ENCODE measurements at regions not wholly inside any gene's neighbourhood (a gene's known extent, or its start where the extent isn't known, plus 50 kb on each side); places are given as distances from the start of the nearest gene placed in this dataset.
"Not testable (repeated sequence)": the region's sequence is repeated elsewhere in the genome, so short reads cannot be mapped to it uniquely, and the experiment has no call there.

DNA sequence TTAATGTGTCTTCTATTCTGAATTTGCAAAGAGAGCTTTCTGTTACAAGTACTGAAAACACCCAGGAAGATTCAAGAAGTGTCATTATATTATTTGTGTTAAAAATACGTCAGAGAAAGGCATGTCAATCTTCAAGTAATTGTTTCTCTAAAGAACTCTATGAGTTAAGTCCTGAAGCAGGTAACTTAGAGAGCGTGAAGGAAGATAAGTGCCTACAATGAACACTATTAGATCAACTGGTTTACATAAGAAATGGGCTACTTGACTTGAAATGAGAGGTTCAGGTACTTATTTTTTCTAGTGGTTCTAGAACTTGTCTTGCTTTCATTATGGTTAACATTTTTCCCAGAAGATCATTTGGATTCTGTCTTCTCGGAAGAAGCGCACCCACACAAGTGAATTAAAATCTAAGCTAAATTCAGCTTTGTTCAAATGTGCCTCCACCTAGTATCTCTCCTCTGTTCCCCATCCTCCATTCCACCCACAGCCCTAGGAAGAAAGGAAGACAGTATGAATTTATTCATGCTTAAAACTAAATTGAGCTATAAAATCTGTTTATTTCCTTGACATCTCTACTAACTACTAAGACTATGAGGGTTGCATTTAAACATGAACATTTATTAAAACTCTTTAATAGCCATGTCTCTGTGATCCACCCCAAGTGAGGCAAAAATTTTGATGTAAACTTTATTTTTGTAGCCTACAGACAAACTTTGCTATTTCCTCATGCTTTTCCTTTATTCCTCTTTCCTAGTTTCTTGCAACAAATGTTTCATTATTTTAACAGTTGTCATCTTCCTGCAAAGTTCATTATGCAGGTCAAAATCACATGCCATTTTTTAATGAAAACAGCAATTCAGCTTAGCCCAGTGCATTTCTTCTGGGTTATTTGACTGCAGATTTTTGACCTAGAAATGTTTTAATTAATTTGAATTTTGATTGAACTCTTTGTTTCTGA lies 206.8 kb downstream of the KCNJ2 start:
- no peak for DNase-seq

DNA sequence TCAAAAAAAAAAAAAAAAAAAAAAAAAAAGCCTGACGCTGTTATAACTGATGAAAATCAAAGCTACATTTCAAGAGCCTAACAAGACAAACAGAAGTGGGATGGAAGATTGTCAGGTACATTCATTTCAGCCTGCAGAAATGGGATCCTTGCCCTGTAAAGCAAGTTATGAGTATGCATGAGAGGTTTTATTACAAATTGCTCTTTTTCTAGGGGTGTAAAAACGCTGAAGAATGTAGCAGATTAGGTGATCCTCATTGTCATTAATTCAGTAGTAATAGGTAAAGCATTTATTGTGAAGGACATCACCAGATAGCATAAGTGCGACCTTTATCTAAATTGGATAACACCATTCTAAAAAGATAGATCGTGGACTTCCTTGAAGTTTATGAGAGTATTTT lies 208.3 kb downstream of the KCNJ2 start:
- no peak for DNase-seq

DNA sequence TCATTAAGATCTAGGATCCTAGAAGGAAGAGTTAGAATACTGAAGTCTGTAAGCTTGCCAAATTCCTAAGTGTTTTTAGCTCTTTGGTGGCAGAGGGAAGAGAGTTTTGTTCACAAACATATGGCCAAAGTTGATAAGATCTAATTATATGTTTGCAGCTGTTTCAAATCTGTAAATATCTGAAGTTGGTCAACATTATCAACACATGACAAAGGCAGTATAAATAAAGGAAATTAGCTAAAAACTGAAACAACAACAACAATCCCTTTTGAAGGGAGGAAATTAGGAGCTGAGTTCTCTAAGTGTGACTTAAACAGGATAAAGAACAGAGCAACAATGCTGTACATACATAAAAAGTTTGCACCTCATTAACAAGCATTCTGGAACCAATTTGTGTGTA lies 208.7 kb downstream of the KCNJ2 start:
- DNase-seq = no peak

DNA sequence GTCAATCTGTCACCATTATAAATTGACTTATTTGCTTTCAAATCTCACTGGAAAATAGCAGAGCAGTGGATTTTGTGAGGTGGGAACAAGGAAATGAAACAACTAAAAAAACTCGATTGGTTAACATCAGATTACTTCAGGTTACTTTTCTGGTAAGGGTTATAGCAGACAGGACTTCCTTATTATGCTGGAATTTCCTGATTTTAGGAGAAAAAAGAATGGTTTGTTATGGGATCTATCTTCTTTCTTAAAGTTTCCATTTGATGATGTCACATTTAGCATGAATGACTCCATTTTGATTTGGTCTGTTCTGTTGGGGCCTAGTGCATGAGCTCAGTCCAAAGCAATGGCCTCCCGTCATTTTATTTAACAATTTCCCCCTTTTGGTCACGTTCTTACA lies 210.6 kb downstream of the KCNJ2 start:
- DNase-seq = no peak

- not testable (repeated sequence) for DNase-seq
These were observed 212.6 kb downstream of the KCNJ2 start for GRCh38 chr17:70381916-70382315.

DNA sequence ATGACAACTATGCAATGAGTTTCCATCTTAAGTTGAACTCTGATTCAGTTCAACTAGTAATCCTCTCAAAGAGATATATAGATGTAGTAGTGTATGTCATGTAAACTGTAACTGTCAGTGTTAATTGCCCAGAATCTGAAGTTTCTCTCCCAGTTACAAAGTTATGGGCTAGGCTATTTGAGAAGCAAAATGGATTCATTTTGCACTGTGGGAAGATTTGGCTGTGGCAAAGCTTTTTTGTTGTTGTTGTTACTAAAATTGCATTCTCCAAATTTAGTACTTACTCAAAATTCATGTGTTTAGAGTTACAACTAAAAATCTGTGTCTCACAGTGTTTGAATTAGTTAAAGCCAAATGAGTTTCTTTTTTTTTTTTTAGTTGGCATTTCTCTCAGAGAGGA lies 219.0 kb downstream of the KCNJ2 start:
- no peak for DNase-seq

GRCh38 chr17:70389232-70389757 lies 220.0 kb downstream of the KCNJ2 start:
- not testable (repeated sequence) for DNase-seq

GRCh38 chr17:70390049-70390448 lies 220.7 kb downstream of the KCNJ2 start:
- no peak for DNase-seq

DNA sequence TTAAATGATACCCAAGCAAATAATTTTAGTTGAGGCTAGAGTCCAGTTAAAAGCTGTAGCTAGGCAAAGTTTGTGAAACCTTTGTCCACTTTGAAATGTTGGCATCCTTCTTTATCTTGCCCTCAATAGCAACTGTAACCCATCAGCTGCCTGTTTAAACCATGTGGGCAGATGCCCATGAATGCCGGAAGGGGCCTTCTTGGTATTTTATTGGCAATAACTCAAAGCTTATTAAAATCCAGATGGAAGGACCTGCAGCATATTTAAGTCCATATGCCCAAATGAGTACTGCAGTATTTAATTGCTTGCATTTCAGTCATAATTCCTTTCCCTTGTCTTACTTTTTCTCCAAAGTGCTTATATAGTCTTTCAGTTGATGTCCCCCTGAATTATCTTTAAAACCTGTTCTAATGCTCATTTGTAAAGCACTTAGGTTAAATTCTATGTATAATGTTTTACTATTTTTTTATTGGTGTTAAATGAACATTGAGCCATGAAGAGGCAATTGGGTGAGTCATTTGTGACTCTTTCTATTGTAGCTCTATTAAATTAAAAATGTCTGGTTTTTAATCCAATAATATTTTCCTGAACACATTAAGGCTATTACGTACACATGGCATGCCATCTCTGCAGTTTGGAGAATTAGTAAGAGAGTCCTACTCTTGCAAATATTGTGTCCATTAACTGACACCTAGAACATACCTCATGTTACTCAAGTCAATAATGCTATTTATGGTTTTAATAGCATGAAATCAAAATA lies 225.3 kb downstream of the KCNJ2 start:
- DNase-seq = no peak

- no peak for DNase-seq
These were observed 236.3 kb downstream of the KCNJ2 start for GRCh38 chr17:70405492-70406220.

DNA sequence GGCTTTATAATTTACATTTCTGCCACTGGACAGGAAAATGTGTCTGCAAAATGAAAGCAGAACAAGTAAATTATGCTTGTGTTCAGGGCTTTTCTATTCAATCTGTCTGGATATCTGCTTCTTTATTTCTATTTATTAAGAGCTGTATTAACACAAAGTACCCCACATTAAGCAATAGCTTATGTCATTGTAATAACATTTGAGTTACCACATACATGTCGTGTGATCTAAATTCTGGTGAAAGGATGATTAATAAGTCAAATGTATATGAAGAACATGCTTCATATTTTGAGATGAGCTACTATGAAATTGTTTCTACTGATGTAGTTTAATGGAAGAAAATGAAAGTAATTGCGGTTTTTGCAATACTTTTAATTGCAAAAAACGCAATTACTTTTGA lies 238.2 kb downstream of the KCNJ2 start:
- DNase-seq = no peak

DNA sequence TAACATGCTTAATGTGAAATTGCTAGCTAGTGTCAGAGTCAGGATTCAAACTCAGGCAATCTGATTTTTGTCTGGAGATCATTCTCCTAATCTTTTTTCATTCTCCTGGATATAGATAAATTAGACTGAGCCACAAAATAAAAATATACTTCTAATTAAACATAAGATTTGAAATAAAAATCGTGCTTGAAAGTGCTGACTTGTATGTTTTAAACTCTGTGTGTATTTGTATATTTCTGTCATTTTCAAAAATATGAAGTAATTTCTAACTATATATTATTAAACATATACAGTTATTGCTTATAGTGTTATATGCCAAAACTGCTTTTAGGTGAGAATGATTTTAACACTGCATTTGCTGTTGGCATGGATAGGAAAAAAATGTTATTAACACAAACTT lies 239.4 kb downstream of the KCNJ2 start:
- no peak for DNase-seq

- no peak for DNase-seq
These were observed 245.0 kb downstream of the KCNJ2 start for GRCh38 chr17:70414300-70414699.

DNA sequence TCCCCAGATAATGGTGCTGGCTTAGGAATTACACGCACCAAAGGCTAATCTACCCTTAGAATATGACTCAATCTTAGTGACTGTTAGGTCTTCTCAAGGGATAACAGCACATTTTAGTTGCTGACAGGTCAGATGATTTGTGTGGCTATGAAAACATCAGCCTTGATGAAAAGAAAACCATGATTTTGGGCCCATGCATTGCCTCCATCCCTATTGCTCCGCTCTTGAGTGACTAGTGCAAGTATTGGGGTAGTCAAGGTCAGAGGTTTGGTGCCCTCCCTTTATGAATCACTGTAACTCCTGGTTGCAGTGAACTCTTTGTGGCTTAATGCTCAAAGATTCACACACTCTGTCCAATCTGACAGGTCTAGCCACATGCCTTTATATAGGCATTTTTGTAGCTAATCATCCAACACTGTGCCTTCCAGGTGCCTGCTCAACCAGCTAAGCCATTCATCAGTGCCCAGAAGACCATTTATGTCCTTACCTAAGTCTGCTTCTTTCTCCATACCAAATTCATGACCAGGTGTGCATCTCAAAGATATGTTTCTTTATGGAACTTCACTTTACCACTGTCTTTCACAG lies 251.6 kb downstream of the KCNJ2 start:
- DNase-seq = no peak

DNA sequence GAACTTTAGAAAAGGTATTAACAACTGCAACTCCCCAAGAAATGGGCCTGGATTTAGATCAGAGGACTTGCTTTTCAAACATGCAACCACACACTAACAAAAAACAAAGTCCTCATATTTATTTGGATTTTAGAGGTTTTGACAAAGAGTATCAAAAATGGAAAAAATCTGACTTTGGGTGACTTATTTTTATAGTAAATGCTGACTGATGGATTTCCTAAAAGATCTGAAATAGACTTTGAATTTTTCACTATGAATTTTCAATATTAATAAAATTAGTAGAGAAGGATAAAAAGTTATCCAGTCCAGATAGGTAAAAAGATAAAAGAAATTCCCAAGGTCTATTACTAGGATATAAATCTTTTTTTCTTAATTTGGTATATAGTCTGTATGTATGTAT lies 253.5 kb downstream of the KCNJ2 start:
- DNase-seq = no peak

- DNase-seq = no peak
These were observed 254.2 kb downstream of the KCNJ2 start for GRCh38 chr17:70423562-70423961.

DNA sequence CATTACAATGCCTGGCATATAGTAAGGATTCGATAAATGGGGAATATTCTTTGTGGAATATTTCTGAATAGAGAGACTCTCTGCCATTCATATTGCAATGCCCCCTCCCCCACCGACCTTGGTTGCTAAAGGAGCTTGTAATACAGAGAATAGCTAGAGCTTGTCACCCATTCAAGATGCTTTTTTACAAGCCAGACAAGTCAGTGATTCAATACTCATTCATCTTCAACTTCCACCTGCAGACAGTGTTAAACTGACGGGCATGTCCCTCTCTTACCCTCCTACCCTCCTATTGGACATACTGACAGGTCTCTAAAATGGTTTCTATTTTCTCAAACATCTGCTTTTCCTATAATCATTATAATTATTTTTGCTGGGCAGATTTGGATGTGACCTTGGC lies 257.4 kb downstream of the KCNJ2 start:
- DNase-seq = no peak

DNA sequence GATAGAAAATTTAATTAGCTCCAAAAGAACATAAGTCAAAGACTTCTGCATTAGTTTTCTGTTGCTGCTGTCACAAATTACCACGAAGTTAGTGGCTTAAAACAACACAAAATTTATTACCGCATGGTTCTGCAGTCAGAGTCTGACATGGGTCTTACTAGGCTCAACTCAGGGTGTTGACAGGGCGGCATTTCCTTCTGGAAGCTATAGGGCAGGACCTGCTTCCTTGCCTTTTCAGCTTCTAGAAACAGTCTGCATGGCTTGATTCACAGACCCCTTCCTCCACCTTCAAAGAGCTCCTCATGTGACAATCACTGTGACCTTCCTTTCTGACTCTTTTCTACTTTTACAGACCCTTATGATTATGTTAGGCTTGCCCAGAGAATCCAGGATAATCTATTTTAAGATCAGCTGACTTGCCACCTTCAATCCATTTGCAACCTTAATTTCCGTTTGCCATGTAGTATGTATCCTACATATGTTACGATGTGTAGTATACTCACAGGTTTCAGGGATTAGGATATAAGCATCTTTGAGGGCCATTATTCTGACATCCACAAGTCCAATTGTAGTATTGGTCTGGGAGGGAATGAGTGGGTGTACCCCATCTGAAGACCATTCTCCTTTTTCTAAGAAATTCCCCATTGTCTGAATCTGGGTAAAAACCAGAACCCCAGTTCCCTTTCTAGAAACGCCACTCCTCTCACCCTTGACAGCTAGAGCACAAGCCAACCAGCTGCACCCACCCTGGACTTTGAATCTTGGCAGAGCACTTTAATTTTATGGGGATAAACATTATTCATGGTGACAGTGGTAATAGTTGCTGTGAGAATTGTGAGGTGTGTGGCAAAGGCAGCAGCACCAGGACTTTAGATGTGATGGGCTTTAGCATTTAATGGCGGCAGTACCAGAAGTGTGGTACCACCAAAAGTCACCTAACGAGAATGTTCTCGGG lies 265.5 kb downstream of the KCNJ2 start:
- DNase-seq = no peak

GRCh38 chr17:70437656-70438055 lies 268.3 kb downstream of the KCNJ2 start:
- DNase-seq = no peak

- DNase-seq = no peak
These were observed 277.1 kb downstream of the KCNJ2 start for GRCh38 chr17:70446446-70446845.

DNA sequence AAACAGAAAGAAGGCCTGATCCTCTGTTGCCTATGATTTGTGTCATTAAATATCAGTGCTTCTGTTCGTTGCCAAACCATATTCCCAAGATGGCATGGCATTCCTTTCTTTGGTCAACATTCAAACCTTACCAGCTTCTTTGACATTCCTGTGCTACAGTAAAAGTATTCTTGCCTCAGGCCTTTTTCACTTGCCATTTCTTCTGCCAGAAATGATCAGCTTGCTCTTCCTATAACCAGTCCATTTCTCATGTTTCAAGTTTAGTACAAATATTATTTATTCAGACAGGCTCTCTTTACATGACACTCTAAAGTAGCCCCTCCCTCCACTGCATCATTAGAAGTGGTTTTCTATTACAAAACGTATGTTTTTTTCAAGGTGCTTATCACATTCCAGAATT lies 278.3 kb downstream of the KCNJ2 start:
- DNase-seq = no peak

GRCh38 chr17:70453075-70453474 lies 283.7 kb downstream of the KCNJ2 start:
- DNase-seq = not testable (repeated sequence)

Measured in activated T-cell treated with anti-CD3 and anti-CD28 coated beads, Interleukin-2, amount 50 U/mL, for 48 hours (primary cell).